SK-N-SH (cell line): ENCODE measurements at regions not wholly inside any gene's neighbourhood (a gene's known extent, or its start where the extent isn't known, plus 50 kb on each side); places are given as distances from the start of the nearest gene placed in this dataset.

Source experiments
- CTCF ChIA-PET: fragments of 300-600, 350-600 bp; formaldehyde crosslinking; extraction: SDS; loops from one replicate; lab custom pipeline; 2021; lab: Yijun Ruan, JAX
- POLR2A ChIA-PET: fragments of 350-600 bp; sonication (Branson Sonifier 250); formaldehyde crosslinking; extraction: SDS; loops from one replicate; lab custom pipeline; 2020; ENCODE audit warnings: antibody characterized with exemption, inconsistent platforms; lab: Yijun Ruan, JAX
- DNase-seq: peaks from one replicate; pipeline ENCODE4 v3.0.0; 2012
- H2AFZ ChIP-seq: fragments of 200-600 bp; sonication (generic); 2 replicates; pipeline ENCODE4 v1.8.1; 2016; ENCODE audit warnings: antibody characterized with exemption, mild to moderate bottlenecking, low read depth
- H3F3A ChIP-seq: fragments of 200-600 bp; sonication (generic); replicated peaks from 2 replicates; pipeline ENCODE3; 2016; ENCODE audit warnings: antibody characterized with exemption, mild to moderate bottlenecking; ENCODE audit not compliant: insufficient read depth
- H3K27ac ChIP-seq, 2 experiments: fragments of 200-500 bp in 1 of 2; fragments of 200-600 bp in 1 of 2; sonication (Bioruptor generic) in 1 of 2; sonication (generic), shearing (Covaris generic) in 1 of 2; 2 replicates each; pipeline versions ENCODE4 v1.5.1 to v1.6.1; 2014 to 2016; ENCODE audit warnings: low read depth in 2 of 2, inconsistent platforms in 1 of 2, low read length in 1 of 2, mild to moderate bottlenecking in 1 of 2, mixed read lengths in 1 of 2
- H3K27me3 ChIP-seq: fragments of 200-600 bp; sonication (generic), shearing (Covaris generic); 2 replicates; pipeline ENCODE4 v1.6.1; 2016; ENCODE audit warnings: mixed run types; ENCODE audit not compliant: insufficient read depth
- H3K36me3 ChIP-seq, 2 experiments: fragments of 200-500 bp in 1 of 2; fragments of 200-600 bp in 1 of 2; sonication (Bioruptor generic) in 1 of 2; sonication (generic) in 1 of 2; replicated peaks in 1 of 2; 2 replicates each; pipeline versions ENCODE3 to v1.5.1; 2014 to 2016; ENCODE audit warnings: low read length in 1 of 2, mild to moderate bottlenecking in 1 of 2; ENCODE audit not compliant: insufficient read depth in 2 of 2, control insufficient read depth in 1 of 2
- H3K4me1 ChIP-seq, 2 experiments: fragments of 200-500 bp in 1 of 2; fragments of 200-600 bp in 1 of 2; sonication (Bioruptor generic) in 1 of 2; sonication (generic), shearing (Covaris generic) in 1 of 2; 2 replicates each; pipeline versions ENCODE4 v1.5.1 to v1.6.1; 2014 to 2016; ENCODE audit warnings: low read depth in 1 of 2, low read length in 1 of 2, mixed run types in 1 of 2; ENCODE audit not compliant: insufficient read depth in 2 of 2, control insufficient read depth in 1 of 2
- H3K4me2 ChIP-seq: fragments of 200-600 bp; sonication (generic), shearing (Covaris generic); 2 replicates; pipeline ENCODE4 v1.6.1; 2017; ENCODE audit warnings: mixed run types
- H3K4me3 ChIP-seq, 2 experiments: fragments of 200-500 bp in 1 of 2; fragments of 200-600 bp in 1 of 2; sonication (Bioruptor generic) in 1 of 2; sonication (generic), shearing (Covaris generic) in 1 of 2; 2 replicates each; pipeline versions ENCODE4 v1.5.1 to v1.8.1; 2014 to 2016; ENCODE audit warnings: low read depth in 2 of 2, inconsistent platforms in 1 of 2, low read length in 1 of 2, mild to moderate bottlenecking in 1 of 2, mixed read lengths in 1 of 2, moderate library complexity in 1 of 2
- H3K79me2 ChIP-seq: fragments of 200-600 bp; sonication (generic); 2 replicates; pipeline ENCODE4 v1.8.1; 2017; ENCODE audit warnings: mild to moderate bottlenecking; ENCODE audit not compliant: insufficient read depth
- H3K9ac ChIP-seq: fragments of 200-600 bp; sonication (generic); 2 replicates; pipeline ENCODE4 v1.6.1; 2017; ENCODE audit warnings: mixed run types
- H3K9me2 ChIP-seq: fragments of 200-600 bp; sonication (generic); 2 replicates; pipeline ENCODE4 v1.6.1; 2017; ENCODE audit warnings: mixed run types
- H3K9me3 ChIP-seq: fragments of 200-600 bp; sonication (generic); 2 replicates; pipeline ENCODE4 v1.6.1; 2017; ENCODE audit warnings: mixed run types, mild to moderate bottlenecking, moderate library complexity
- H4K20me1 ChIP-seq: fragments of 200-600 bp; sonication (generic); 2 replicates; pipeline ENCODE4 v1.6.1; 2017; ENCODE audit warnings: mild to moderate bottlenecking, mixed run types; ENCODE audit not compliant: insufficient read depth
- CHD2 ChIP-seq: fragments of 150-350 bp; IDR thresholded peaks from 2 replicates; pipeline ENCODE4 v1.6.1; 2018; ENCODE audit warnings: low read length; ENCODE audit not compliant: partially characterized antibody
- ELF1 ChIP-seq: IDR thresholded peaks from 2 replicates; pipeline ENCODE4 v1.4.0; 2012
- EZH2phosphoT487 ChIP-seq: fragments of 200-600 bp; sonication (generic); IDR thresholded peaks from 2 replicates; pipeline ENCODE4 v1.6.1; 2017; ENCODE audit warnings: low read depth, mixed run types, mild to moderate bottlenecking, antibody characterized with exemption, moderate library complexity, borderline replicate concordance
- MAX ChIP-seq: IDR thresholded peaks from 2 replicates; pipeline ENCODE4 v1.4.0; 2012; ENCODE audit warnings: low read depth
- MXI1 ChIP-seq: IDR thresholded peaks from 2 replicates; pipeline ENCODE4 v1.6.1; 2012; ENCODE audit warnings: mild to moderate bottlenecking, low read depth, low read length, improper control_type of control experiment
- NFIC ChIP-seq: IDR thresholded peaks from 2 replicates; pipeline ENCODE4 v1.4.0; 2012; ENCODE audit warnings: borderline replicate concordance
- NRF1 ChIP-seq: IDR thresholded peaks from 2 replicates; pipeline ENCODE4 v1.6.1; 2012; ENCODE audit warnings: low read depth, mild to moderate bottlenecking, low read length
- PBX3 ChIP-seq: IDR thresholded peaks from 2 replicates; pipeline ENCODE4; 2012
- POLR2AphosphoS5 ChIP-seq: IDR thresholded peaks from 2 replicates; pipeline ENCODE4 v1.6.1; 2012; ENCODE audit warnings: low read depth, low read length
- RAD21 ChIP-seq: IDR thresholded peaks from 2 replicates; pipeline ENCODE4 v1.6.1; 2012; ENCODE audit warnings: mild to moderate bottlenecking, low read length
- RFX5 ChIP-seq: IDR thresholded peaks from 2 replicates; pipeline ENCODE4 v1.6.1; 2012; ENCODE audit warnings: mild to moderate bottlenecking, improper control_type of control experiment, low read length
- RXRA ChIP-seq: IDR thresholded peaks from 2 replicates; pipeline ENCODE4 v1.4.0; 2012; ENCODE audit warnings: low read depth, mild to moderate bottlenecking, borderline replicate concordance
- SIN3A ChIP-seq: IDR thresholded peaks from 2 replicates; pipeline ENCODE4 v1.6.1; 2012; ENCODE audit warnings: low read depth, mild to moderate bottlenecking, low read length, moderate library complexity, borderline replicate concordance
- SMC3 ChIP-seq: IDR thresholded peaks from 2 replicates; pipeline ENCODE4 v1.6.1; 2012; ENCODE audit warnings: low read depth, low read length, improper control_type of control experiment
- TAF1 ChIP-seq: IDR thresholded peaks from 2 replicates; pipeline ENCODE4 v1.6.1; 2012; ENCODE audit warnings: low read depth, mild to moderate bottlenecking, low read length, moderate library complexity, borderline replicate concordance
- TEAD4 ChIP-seq: IDR thresholded peaks from 2 replicates; pipeline ENCODE4 v1.4.0; 2012; ENCODE audit warnings: mild to moderate bottlenecking, borderline replicate concordance; ENCODE audit not compliant: insufficient read depth
- YY1 ChIP-seq: IDR thresholded peaks from 2 replicates; pipeline ENCODE4 v1.4.0; 2012; ENCODE audit warnings: low read depth, mild to moderate bottlenecking
- WGBS: methylation state at CpG from one replicate; pipeline ENCODE4 v1.1.6; 2017; ENCODE audit warnings: low lambda C conversion rate; 5-methylcytosine and 5-hydroxymethylcytosine counted together
- TF ChIP-seq, protein P1 (sequence below): IDR thresholded peaks from 2 replicates; pipeline ENCODE4 v1.4.0; 2012; ENCODE audit warnings: low read depth, borderline replicate concordance
- TF ChIP-seq, protein P2 (sequence below): IDR thresholded peaks from 2 replicates; pipeline ENCODE4 v1.4.0; 2012; ENCODE audit warnings: low read depth, borderline replicate concordance
- TF ChIP-seq, protein P3 (sequence below): fragments of 150-350 bp; IDR thresholded peaks from 2 replicates; pipeline ENCODE4 v1.6.1; 2017; ENCODE audit warnings: antibody characterized with exemption, low read length, low read depth, borderline replicate concordance

GRCh38 chr4:179836179-179837075 lies 2394.2 kb upstream of the AGA start:
- no peak overlapping the region for H3K27ac ChIP-seq
- H3K9me2 ChIP-seq, result no peaks in the 10 kb centered on the region
- no peaks in the 10 kb centered on the region for H3K4me1 ChIP-seq
- no peak overlapping the region; the same call in 1 of the 2 replicates for H2AFZ ChIP-seq
- H3K4me2 ChIP-seq, result no peak overlapping the region
- ChIA-PET CTCF (no interaction called here), POLR2A (no interaction called here)
- no peaks in the 10 kb centered on the region for H3K27me3 ChIP-seq
- H3K36me3 ChIP-seq, result no peaks in the 10 kb centered on the region
- no peaks in the 10 kb centered on the region for H3K79me2 ChIP-seq
- no peaks in the 10 kb centered on the region for H4K20me1 ChIP-seq
- H3K9me3 ChIP-seq, result no peaks in the 10 kb centered on the region
- WGBS, result 17% methylated on average over 11 of the region's 11 CpGs
- TF ChIP-seq RFX5 (no peak), SIN3A (no peak), YY1 (no peak), ELF1 (no peak), MAX (no peak), RXRA (no peak), NRF1 (no peak), SMC3 (no peak), PBX3 (no peak), POLR2AphosphoS5 (no peak), MXI1 (no peak), RAD21 (no peak), NFIC (no peak), EZH2phosphoT487 (no peak), CHD2 (no peak), TAF1 (no peak), TEAD4 (no peak)
- TF ChIP-seq, protein P1, sequence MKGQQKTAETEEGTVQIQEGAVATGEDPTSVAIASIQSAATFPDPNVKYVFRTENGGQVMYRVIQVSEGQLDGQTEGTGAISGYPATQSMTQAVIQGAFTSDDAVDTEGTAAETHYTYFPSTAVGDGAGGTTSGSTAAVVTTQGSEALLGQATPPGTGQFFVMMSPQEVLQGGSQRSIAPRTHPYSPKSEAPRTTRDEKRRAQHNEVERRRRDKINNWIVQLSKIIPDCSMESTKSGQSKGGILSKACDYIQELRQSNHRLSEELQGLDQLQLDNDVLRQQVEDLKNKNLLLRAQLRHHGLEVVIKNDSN, result no peak
- TF ChIP-seq, protein P2, sequence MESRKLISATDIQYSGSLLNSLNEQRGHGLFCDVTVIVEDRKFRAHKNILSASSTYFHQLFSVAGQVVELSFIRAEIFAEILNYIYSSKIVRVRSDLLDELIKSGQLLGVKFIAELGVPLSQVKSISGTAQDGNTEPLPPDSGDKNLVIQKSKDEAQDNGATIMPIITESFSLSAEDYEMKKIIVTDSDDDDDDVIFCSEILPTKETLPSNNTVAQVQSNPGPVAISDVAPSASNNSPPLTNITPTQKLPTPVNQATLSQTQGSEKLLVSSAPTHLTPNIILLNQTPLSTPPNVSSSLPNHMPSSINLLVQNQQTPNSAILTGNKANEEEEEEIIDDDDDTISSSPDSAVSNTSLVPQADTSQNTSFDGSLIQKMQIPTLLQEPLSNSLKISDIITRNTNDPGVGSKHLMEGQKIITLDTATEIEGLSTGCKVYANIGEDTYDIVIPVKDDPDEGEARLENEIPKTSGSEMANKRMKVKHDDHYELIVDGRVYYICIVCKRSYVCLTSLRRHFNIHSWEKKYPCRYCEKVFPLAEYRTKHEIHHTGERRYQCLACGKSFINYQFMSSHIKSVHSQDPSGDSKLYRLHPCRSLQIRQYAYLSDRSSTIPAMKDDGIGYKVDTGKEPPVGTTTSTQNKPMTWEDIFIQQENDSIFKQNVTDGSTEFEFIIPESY, result no peak
- TF ChIP-seq, protein P3, sequence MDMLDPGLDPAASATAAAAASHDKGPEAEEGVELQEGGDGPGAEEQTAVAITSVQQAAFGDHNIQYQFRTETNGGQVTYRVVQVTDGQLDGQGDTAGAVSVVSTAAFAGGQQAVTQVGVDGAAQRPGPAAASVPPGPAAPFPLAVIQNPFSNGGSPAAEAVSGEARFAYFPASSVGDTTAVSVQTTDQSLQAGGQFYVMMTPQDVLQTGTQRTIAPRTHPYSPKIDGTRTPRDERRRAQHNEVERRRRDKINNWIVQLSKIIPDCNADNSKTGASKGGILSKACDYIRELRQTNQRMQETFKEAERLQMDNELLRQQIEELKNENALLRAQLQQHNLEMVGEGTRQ, result no peak
- no peaks in the 10 kb centered on the region for H3F3A ChIP-seq
- H3K9ac ChIP-seq, result no peak overlapping the region
- DNase-seq, result no peak
- H3K4me3 ChIP-seq, result no peak overlapping the region
